Ovary (tissue), 3 donors: ENCODE measurements at regions not wholly inside any gene's neighbourhood (a gene's known extent, or its start where the extent isn't known, plus 50 kb on each side); places are given as distances from the start of the nearest gene placed in this dataset.

Source experiments
- CTCF ChIP-seq, 3 donors: fragments of 450-650 bp in 2 of 3; fragments of 200-600 bp in 1 of 3; IDR thresholded peaks; one replicate each; pipeline versions ENCODE4 v1.5.1 to v1.8.0; 2016 to 2022; ENCODE audit warnings: antibody characterized with exemption in 3 of 3, mild to moderate bottlenecking in 1 of 3
- POLR2A ChIP-seq: fragments of 450-650 bp; IDR thresholded peaks from one replicate; pipeline ENCODE4 v1.6.1; 2017; ENCODE audit warnings: antibody characterized with exemption, mild to moderate bottlenecking, moderate library complexity
- donor health status: DM: no; HTN: no; CAD: no.

- no peak for TF ChIP-seq POLR2A
- no peak for TF ChIP-seq CTCF (IDR thresholded peaks at IDR 0.05)
Measured at GRCh38 chr1:60849401-60849800, 233.0 kb upstream of the NFIA start.
